ENCODE measurements at regions not wholly inside any gene's neighbourhood (a gene's known extent, or its start where the extent isn't known, plus 50 kb on each side); places are given as distances from the start of the nearest gene placed in this dataset.
A peak's percentile ranks its signal among the peaks of the same experiment; 100 is the strongest.

DNA sequence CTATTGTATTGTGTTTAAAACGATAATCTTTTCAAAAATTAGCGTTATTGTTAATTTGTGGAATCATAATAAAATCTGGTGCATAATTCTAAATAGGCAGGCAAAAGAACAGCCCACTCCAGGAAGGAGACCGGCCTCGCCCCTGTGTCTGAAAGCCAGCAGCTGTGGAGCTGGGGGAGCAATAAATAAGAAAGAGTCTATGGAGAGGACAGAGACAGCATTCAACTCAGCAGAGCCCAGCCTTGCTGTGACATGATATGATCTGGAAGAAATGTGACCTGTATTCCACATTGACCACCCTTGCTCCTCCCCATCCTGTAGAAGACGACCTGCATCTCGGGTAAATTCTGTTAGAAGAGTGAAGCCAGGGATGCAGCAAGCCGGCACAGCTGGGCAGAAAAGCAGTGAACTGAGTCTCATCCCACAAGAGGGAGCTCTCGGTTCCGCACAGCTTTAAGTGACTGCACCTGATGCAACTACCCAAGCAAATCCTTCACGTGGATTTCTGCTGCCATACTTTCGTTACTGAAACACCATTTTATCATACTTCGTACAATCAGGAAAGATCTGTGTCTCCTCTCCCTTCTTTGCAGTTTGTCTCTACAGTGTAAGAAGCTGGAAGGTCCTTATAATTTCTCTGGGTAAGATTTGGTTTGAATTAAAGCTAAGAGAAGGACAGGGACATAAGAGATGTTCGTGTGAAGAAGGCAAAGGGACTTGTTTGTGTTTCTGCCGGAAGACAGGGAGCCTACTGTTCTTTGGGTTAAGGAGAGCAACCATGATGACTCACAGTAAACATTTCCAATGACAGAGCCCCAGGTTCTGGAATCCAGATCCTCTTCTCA lies 427.1 kb downstream of the GPAM start:
- Histone ChIP-seq H3K27ac (no peak overlapping the region), H3K4me3 (no peak overlapping the region), H3K4me1 (no peaks in the 10 kb centered on the region), H3K9me3 (no peaks in the 10 kb centered on the region), H3K4me2 (peak overlapping the region; percentile 43; the same call in 2 of the 3 replicates)
- no peak for TF ChIP-seq ESRRA (IDR thresholded peaks at IDR 0.05; ENCODE audit: borderline replicate concordance, low read length)
- no peak for TF ChIP-seq HMGXB4 (CRISPR knock-in tag; IDR thresholded peaks at IDR 0.05; ENCODE audit: borderline replicate concordance)
- TF ChIP-seq SMC3 (IDR thresholded peaks at IDR 0.05), result peak; percentile 36; the same call in 2 of the 3 replicates
- TF ChIP-seq EHF (CRISPR knock-in tag; IDR thresholded peaks at IDR 0.05), result no peak
- TF ChIP-seq HOXB5 (CRISPR knock-in tag; IDR thresholded peaks at IDR 0.05), result no peak
- TF ChIP-seq, protein P1, sequence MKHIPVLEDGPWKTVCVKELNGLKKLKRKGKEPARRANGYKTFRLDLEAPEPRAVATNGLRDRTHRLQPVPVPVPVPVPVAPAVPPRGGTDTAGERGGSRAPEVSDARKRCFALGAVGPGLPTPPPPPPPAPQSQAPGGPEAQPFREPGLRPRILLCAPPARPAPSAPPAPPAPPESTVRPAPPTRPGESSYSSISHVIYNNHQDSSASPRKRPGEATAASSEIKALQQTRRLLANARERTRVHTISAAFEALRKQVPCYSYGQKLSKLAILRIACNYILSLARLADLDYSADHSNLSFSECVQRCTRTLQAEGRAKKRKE (CRISPR knock-in tag; IDR thresholded peaks at IDR 0.05; ENCODE audit: low read depth), result no peak
- TF ChIP-seq ZFP36 (IDR thresholded peaks at IDR 0.05; ENCODE audit: borderline replicate concordance, partially characterized antibody), result no peak
- TF ChIP-seq SREBF2 (IDR thresholded peaks at IDR 0.05), result no peak
- TF ChIP-seq, protein P2, sequence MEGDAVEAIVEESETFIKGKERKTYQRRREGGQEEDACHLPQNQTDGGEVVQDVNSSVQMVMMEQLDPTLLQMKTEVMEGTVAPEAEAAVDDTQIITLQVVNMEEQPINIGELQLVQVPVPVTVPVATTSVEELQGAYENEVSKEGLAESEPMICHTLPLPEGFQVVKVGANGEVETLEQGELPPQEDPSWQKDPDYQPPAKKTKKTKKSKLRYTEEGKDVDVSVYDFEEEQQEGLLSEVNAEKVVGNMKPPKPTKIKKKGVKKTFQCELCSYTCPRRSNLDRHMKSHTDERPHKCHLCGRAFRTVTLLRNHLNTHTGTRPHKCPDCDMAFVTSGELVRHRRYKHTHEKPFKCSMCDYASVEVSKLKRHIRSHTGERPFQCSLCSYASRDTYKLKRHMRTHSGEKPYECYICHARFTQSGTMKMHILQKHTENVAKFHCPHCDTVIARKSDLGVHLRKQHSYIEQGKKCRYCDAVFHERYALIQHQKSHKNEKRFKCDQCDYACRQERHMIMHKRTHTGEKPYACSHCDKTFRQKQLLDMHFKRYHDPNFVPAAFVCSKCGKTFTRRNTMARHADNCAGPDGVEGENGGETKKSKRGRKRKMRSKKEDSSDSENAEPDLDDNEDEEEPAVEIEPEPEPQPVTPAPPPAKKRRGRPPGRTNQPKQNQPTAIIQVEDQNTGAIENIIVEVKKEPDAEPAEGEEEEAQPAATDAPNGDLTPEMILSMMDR (IDR thresholded peaks at IDR 0.05), result peak; percentile 37; the same call in 1 of the 3 replicates
- TF ChIP-seq RAD21 (conservative IDR thresholded peaks at IDR 0.05 in 1 of 2, IDR thresholded peaks at IDR 0.05 in 1 of 2), result peak; percentile 25 to 45; a peak in 3 of 5 replicates
- TF ChIP-seq CHD4 (IDR thresholded peaks at IDR 0.05; ENCODE audit: borderline replicate concordance), result no peak
- TF ChIP-seq KDM1A (IDR thresholded peaks at IDR 0.05; ENCODE audit: low read depth), result no peak
- no peak for TF ChIP-seq CBX8 (IDR thresholded peaks at IDR 0.05)
- DNase-seq (ENCODE audit: low read depth in 1 of 2, low spot score in 1 of 2), result peak; percentile 1 to 68
- CTCF ChIA-PET, result interaction anchor here (0.8 to 1.5 kb wide), 9 partner anchors 21 to 673 kb away, joined by 3 to 5 read pairs (median 4); no protein-coding TSS in a partner anchor
- WGBS (ENCODE audit: missing lambda C conversion rate), result 2% methylated on average over 14 of the region's 14 CpGs
- FAIRE-seq, result no peak
- POLR2A ChIA-PET, result no interaction called here
- ATAC-seq, result peak; percentile 78 to 86

DNA sequence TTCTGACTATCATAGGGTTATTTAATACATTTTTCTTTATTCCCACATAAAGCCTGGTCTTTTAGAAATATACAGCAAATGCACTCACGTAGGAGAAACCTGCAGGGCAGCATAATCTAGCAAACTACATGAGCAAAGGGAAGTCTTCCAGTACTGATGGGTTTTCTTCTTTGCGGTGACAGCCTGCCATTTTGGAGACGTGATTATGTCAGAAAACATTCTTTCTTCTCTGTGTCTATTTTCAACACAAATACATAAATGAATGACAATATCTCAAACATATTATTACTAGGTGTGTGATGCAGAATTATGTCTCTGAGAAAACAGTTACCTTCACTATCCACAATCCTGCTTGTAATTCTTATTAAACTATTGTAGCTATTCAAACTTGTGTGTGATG lies 425.0 kb downstream of the GPAM start:
- H3K4me2 ChIP-seq, result no peak overlapping the region
- no peaks in the 10 kb centered on the region for H3K4me1 ChIP-seq
- H3K27ac ChIP-seq, result no peak overlapping the region
- ATAC-seq (no peak), FAIRE-seq (no peak), DNase-seq (ENCODE audit: low read depth in 1 of 2, low spot score in 1 of 2) (no peak)
- 19% methylated on average over 3 of the region's 3 CpGs for WGBS (ENCODE audit: missing lambda C conversion rate)
- H3K9me3 ChIP-seq, result no peaks in the 10 kb centered on the region
- POLR2A ChIA-PET, result no interaction called here
- no peak overlapping the region for H3K4me3 ChIP-seq
- CTCF ChIA-PET, result interaction anchor here (1.8 kb wide), 1 partner anchor 379 kb away, joined by 4 read pairs; no protein-coding TSS in a partner anchor
- TF ChIP-seq TP53 (CRISPR knock-in tag; IDR thresholded peaks at IDR 0.05) (no peak), HOXB5 (CRISPR knock-in tag; IDR thresholded peaks at IDR 0.05) (no peak), CHD2 (IDR thresholded peaks at IDR 0.05; ENCODE audit: low read length, partially characterized antibody) (no peak), HOXA7 (CRISPR knock-in tag; IDR thresholded peaks at IDR 0.05) (no peak), HDAC2 (IDR thresholded peaks at IDR 0.05) (no peak), FOXS1 (CRISPR knock-in tag; IDR thresholded peaks at IDR 0.05) (no peak), HOXB13 (CRISPR knock-in tag; IDR thresholded peaks at IDR 0.05; ENCODE audit: low read depth) (no peak), HEYL (CRISPR knock-in tag; IDR thresholded peaks at IDR 0.05) (no peak), MAX (IDR thresholded peaks at IDR 0.05) (no peak), ZSCAN20 (CRISPR knock-in tag; IDR thresholded peaks at IDR 0.05) (no peak)
- TF ChIP-seq, protein P3, sequence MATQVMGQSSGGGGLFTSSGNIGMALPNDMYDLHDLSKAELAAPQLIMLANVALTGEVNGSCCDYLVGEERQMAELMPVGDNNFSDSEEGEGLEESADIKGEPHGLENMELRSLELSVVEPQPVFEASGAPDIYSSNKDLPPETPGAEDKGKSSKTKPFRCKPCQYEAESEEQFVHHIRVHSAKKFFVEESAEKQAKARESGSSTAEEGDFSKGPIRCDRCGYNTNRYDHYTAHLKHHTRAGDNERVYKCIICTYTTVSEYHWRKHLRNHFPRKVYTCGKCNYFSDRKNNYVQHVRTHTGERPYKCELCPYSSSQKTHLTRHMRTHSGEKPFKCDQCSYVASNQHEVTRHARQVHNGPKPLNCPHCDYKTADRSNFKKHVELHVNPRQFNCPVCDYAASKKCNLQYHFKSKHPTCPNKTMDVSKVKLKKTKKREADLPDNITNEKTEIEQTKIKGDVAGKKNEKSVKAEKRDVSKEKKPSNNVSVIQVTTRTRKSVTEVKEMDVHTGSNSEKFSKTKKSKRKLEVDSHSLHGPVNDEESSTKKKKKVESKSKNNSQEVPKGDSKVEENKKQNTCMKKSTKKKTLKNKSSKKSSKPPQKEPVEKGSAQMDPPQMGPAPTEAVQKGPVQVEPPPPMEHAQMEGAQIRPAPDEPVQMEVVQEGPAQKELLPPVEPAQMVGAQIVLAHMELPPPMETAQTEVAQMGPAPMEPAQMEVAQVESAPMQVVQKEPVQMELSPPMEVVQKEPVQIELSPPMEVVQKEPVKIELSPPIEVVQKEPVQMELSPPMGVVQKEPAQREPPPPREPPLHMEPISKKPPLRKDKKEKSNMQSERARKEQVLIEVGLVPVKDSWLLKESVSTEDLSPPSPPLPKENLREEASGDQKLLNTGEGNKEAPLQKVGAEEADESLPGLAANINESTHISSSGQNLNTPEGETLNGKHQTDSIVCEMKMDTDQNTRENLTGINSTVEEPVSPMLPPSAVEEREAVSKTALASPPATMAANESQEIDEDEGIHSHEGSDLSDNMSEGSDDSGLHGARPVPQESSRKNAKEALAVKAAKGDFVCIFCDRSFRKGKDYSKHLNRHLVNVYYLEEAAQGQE (IDR thresholded peaks at IDR 0.05), result no peak
- TF ChIP-seq, protein P4, sequence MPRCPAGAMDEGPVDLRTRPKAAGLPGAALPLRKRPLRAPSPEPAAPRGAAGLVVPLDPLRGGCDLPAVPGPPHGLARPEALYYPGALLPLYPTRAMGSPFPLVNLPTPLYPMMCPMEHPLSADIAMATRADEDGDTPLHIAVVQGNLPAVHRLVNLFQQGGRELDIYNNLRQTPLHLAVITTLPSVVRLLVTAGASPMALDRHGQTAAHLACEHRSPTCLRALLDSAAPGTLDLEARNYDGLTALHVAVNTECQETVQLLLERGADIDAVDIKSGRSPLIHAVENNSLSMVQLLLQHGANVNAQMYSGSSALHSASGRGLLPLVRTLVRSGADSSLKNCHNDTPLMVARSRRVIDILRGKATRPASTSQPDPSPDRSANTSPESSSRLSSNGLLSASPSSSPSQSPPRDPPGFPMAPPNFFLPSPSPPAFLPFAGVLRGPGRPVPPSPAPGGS (IDR thresholded peaks at IDR 0.05), result no peak
- TF ChIP-seq, protein P1 (CRISPR knock-in tag; IDR thresholded peaks at IDR 0.05; ENCODE audit: low read depth), result no peak
